ENCODE measurements at regions not wholly inside any gene's neighbourhood (a gene's known extent, or its start where the extent isn't known, plus 50 kb on each side); places are given as distances from the start of the nearest gene placed in this dataset.

- no peaks in the 10 kb centered on the region for H3K9me3 ChIP-seq (ENCODE audit: severe bottlenecking)
- H3K27ac ChIP-seq (ENCODE audit: poor library complexity, severe bottlenecking), result no peak overlapping the region
- no peak for ATAC-seq (ENCODE audit: low read depth)
- DNase-seq (ENCODE audit: low spot score), result no peak
- H3K27me3 ChIP-seq (ENCODE audit: insufficient read depth, poor library complexity, severe bottlenecking), result no peaks in the 10 kb centered on the region
- TF ChIP-seq, protein P1, sequence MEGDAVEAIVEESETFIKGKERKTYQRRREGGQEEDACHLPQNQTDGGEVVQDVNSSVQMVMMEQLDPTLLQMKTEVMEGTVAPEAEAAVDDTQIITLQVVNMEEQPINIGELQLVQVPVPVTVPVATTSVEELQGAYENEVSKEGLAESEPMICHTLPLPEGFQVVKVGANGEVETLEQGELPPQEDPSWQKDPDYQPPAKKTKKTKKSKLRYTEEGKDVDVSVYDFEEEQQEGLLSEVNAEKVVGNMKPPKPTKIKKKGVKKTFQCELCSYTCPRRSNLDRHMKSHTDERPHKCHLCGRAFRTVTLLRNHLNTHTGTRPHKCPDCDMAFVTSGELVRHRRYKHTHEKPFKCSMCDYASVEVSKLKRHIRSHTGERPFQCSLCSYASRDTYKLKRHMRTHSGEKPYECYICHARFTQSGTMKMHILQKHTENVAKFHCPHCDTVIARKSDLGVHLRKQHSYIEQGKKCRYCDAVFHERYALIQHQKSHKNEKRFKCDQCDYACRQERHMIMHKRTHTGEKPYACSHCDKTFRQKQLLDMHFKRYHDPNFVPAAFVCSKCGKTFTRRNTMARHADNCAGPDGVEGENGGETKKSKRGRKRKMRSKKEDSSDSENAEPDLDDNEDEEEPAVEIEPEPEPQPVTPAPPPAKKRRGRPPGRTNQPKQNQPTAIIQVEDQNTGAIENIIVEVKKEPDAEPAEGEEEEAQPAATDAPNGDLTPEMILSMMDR (IDR thresholded peaks at IDR 0.05; ENCODE audit: poor library complexity, severe bottlenecking), result no peak
- H3K36me3 ChIP-seq (ENCODE audit: low read depth), result no peaks in the 10 kb centered on the region
- H3K4me1 ChIP-seq (ENCODE audit: insufficient read depth, poor library complexity, severe bottlenecking), result no peaks in the 10 kb centered on the region
- H3K4me3 ChIP-seq (ENCODE audit: severe bottlenecking), result no peak overlapping the region
Measured at GRCh38 chr11:92168936-92169335, 55.7 kb upstream of the FAT3 start.

- H3K4me3 ChIP-seq (ENCODE audit: severe bottlenecking), result no peak overlapping the region
- TF ChIP-seq, protein P1 (IDR thresholded peaks at IDR 0.05; ENCODE audit: poor library complexity, severe bottlenecking), result no peak
- no peaks in the 10 kb centered on the region for H3K9me3 ChIP-seq (ENCODE audit: severe bottlenecking)
- no peaks in the 10 kb centered on the region for H3K27me3 ChIP-seq (ENCODE audit: insufficient read depth, poor library complexity, severe bottlenecking)
- no peak for ATAC-seq (ENCODE audit: low read depth)
- DNase-seq (ENCODE audit: low spot score), result no peak
- no peaks in the 10 kb centered on the region for H3K4me1 ChIP-seq (ENCODE audit: insufficient read depth, poor library complexity, severe bottlenecking)
- H3K27ac ChIP-seq (ENCODE audit: poor library complexity, severe bottlenecking), result no peak overlapping the region
- H3K36me3 ChIP-seq (ENCODE audit: low read depth), result no peaks in the 10 kb centered on the region
Measured at GRCh38 chr11:92167571-92167970, 57.0 kb upstream of the FAT3 start.

- TF ChIP-seq, protein P1 (IDR thresholded peaks at IDR 0.05; ENCODE audit: poor library complexity, severe bottlenecking), result no peak
Measured at GRCh38 chr11:92166335-92166734, 58.3 kb upstream of the FAT3 start.

GRCh38 chr11:92163879-92164278 is 60.7 kb upstream of the FAT3 start:
- TF ChIP-seq, protein P1 (IDR thresholded peaks at IDR 0.05; ENCODE audit: poor library complexity, severe bottlenecking), result no peak
- DNase-seq (ENCODE audit: low spot score) (no peak), ATAC-seq (ENCODE audit: low read depth) (no peak)
- no peak overlapping the region for H3K4me3 ChIP-seq (ENCODE audit: severe bottlenecking)
- H3K27ac ChIP-seq (ENCODE audit: poor library complexity, severe bottlenecking), result no peak overlapping the region
- no peaks in the 10 kb centered on the region for H3K4me1 ChIP-seq (ENCODE audit: insufficient read depth, poor library complexity, severe bottlenecking)
- H3K27me3 ChIP-seq (ENCODE audit: insufficient read depth, poor library complexity, severe bottlenecking), result no peaks in the 10 kb centered on the region
- no peaks in the 10 kb centered on the region for H3K36me3 ChIP-seq (ENCODE audit: low read depth)
- H3K9me3 ChIP-seq (ENCODE audit: severe bottlenecking), result no peaks in the 10 kb centered on the region

More at GRCh38 chr11:92166335-92166734, 58.3 kb upstream of the FAT3 start:
- DNase-seq (ENCODE audit: low spot score), result no peak
- no peak for ATAC-seq (ENCODE audit: low read depth)
- H3K27me3 ChIP-seq (ENCODE audit: insufficient read depth, poor library complexity, severe bottlenecking), result no peaks in the 10 kb centered on the region
- H3K36me3 ChIP-seq (ENCODE audit: low read depth), result no peaks in the 10 kb centered on the region
- H3K4me1 ChIP-seq (ENCODE audit: insufficient read depth, poor library complexity, severe bottlenecking), result no peaks in the 10 kb centered on the region
- H3K9me3 ChIP-seq (ENCODE audit: severe bottlenecking), result no peaks in the 10 kb centered on the region
- no peak overlapping the region for H3K4me3 ChIP-seq (ENCODE audit: severe bottlenecking)
- no peak overlapping the region for H3K27ac ChIP-seq (ENCODE audit: poor library complexity, severe bottlenecking)

- Histone ChIP-seq H3K27ac (ENCODE audit: poor library complexity, severe bottlenecking) (no peak overlapping the region), H3K9me3 (ENCODE audit: severe bottlenecking) (no peaks in the 10 kb centered on the region), H3K4me1 (ENCODE audit: insufficient read depth, poor library complexity, severe bottlenecking) (no peaks in the 10 kb centered on the region), H3K27me3 (ENCODE audit: insufficient read depth, poor library complexity, severe bottlenecking) (no peaks in the 10 kb centered on the region), H3K4me3 (ENCODE audit: severe bottlenecking) (no peak overlapping the region), H3K36me3 (ENCODE audit: low read depth) (no peaks in the 10 kb centered on the region)
- DNase-seq (ENCODE audit: low spot score), result no peak
- no peak for ATAC-seq (ENCODE audit: low read depth)
- TF ChIP-seq, protein P1 (IDR thresholded peaks at IDR 0.05; ENCODE audit: poor library complexity, severe bottlenecking), result no peak
Measured at GRCh38 chr11:92162776-92163175, 61.8 kb upstream of the FAT3 start.
